Activated B cell treated with CpG ODN at 0.5 μM for 24 hours (primary cell): ENCODE measurements at regions not wholly inside any gene's neighbourhood (a gene's known extent, or its start where the extent isn't known, plus 50 kb on each side); places are given as distances from the start of the nearest gene placed in this dataset.

Experiments
- ATAC-seq: fragments of 200-7000 bp; cut with Tn5 transposase; one replicate; pipeline ENCODE4 v1.10.0; 2021; ENCODE audit warnings: low read depth, mild to moderate bottlenecking, moderate library complexity
- CTCF ChIA-PET: fragments of 350-600 bp; sonication (Branson Sonifier 250); formaldehyde crosslinking; loops from one replicate; lab custom pipeline; 2021; ENCODE audit warnings: antibody characterized with exemption; lab: Charles Lee
- POLR2A ChIA-PET: fragments of 350-600 bp; sonication (Branson Sonifier 250); formaldehyde crosslinking; loops from one replicate; lab custom pipeline; 2021; ENCODE audit warnings: antibody characterized with exemption; lab: Charles Lee
- DNase-seq: peaks from one replicate; pipeline ENCODE4 v3.0.0; 2022
- H3K27ac Mint-ChIP-seq: one replicate; pipeline ENCODE4 v1.8.0; 2020; ENCODE audit warnings: mixed read lengths
- H3K27me3 Mint-ChIP-seq: one replicate; pipeline ENCODE4 v1.8.0; 2021; ENCODE audit warnings: mixed read lengths
- H3K36me3 Mint-ChIP-seq: one replicate; pipeline ENCODE4 v1.8.0; 2021; ENCODE audit warnings: low read depth, mixed read lengths
- H3K4me1 Mint-ChIP-seq: one replicate; pipeline ENCODE4 v1.8.0; 2021; ENCODE audit warnings: mixed read lengths
- H3K4me3 Mint-ChIP-seq: one replicate; pipeline ENCODE4 v1.8.0; 2020; ENCODE audit warnings: mild to moderate bottlenecking, mixed read lengths
- H3K9me3 Mint-ChIP-seq: one replicate; pipeline ENCODE4 v1.8.0; 2020; ENCODE audit warnings: mixed read lengths
- intact Hi-C: fragments of 100-400 bp; cut with micrococcal nuclease; formaldehyde crosslinking; loops from one replicate; pipeline ENCODE4 v1.15.1; 2024
- TF ChIP-seq, protein P1 (sequence below): fragments of 200-600 bp; IDR thresholded peaks from one replicate; pipeline ENCODE4 v1.8.0; 2022; ENCODE audit warnings: antibody characterized with exemption, mild to moderate bottlenecking

DNA sequence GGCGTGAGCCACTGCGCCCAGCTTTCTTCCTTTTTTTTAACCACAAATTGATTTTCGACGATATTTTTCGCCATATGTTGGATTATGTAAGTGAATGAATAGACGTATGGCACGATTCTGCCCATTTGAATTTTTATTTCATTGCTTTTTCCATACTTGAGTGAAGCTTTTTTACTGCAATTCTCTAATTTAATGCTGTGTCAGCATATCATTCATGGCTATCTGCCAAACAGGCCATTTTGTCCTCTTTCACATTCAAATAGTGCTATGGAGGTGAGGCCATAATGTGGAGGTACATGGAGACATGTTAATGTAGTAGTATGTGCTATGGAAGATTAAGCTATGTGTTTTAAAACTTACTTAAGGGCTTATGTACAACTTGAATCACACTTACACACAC lies 152.1 kb upstream of the TUSC1 start:
- no peak for ATAC-seq
- Mint-ChIP-seq H3K27me3 (no peaks in the 10 kb centered on the region), H3K36me3 (no peaks in the 10 kb centered on the region), H3K4me3 (no peak overlapping the region), H3K4me1 (no peaks in the 10 kb centered on the region), H3K27ac (no peak overlapping the region), H3K9me3 (peaks cover 10% of the 10 kb centered on the region)
- ChIA-PET CTCF (no interaction called here), POLR2A (no interaction called here)
- no peak for DNase-seq
- TF ChIP-seq, protein P1, sequence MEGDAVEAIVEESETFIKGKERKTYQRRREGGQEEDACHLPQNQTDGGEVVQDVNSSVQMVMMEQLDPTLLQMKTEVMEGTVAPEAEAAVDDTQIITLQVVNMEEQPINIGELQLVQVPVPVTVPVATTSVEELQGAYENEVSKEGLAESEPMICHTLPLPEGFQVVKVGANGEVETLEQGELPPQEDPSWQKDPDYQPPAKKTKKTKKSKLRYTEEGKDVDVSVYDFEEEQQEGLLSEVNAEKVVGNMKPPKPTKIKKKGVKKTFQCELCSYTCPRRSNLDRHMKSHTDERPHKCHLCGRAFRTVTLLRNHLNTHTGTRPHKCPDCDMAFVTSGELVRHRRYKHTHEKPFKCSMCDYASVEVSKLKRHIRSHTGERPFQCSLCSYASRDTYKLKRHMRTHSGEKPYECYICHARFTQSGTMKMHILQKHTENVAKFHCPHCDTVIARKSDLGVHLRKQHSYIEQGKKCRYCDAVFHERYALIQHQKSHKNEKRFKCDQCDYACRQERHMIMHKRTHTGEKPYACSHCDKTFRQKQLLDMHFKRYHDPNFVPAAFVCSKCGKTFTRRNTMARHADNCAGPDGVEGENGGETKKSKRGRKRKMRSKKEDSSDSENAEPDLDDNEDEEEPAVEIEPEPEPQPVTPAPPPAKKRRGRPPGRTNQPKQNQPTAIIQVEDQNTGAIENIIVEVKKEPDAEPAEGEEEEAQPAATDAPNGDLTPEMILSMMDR = no peak
- intact Hi-C loops = no loop called here

DNA sequence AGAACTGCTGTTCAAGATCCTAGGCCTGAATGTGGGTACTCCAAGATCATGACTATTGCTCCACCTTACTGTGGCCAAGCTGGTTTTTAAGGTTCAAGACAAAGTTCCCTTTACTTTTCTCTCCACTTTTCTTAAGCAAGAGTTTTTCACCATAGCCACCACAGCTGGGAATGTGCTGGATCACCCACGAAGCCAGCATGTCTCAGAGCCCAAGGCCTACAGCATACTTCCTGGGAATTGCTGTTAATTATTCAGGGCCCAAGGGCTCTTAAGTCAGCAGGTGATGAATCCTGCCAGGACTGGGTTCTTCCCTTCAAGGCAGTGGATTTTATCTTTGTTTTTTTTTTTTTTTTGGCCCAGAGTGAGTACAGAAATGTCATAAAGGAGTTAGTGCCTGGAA lies 149.4 kb upstream of the TUSC1 start:
- intact Hi-C loops = no loop called here
- Mint-ChIP-seq H3K27ac (no peak overlapping the region), H3K9me3 (peaks cover 18% of the 10 kb centered on the region), H3K4me3 (no peak overlapping the region), H3K4me1 (no peaks in the 10 kb centered on the region), H3K36me3 (no peaks in the 10 kb centered on the region), H3K27me3 (no peaks in the 10 kb centered on the region)
- CTCF ChIA-PET = no interaction called here
- TF ChIP-seq, protein P1 = no peak
- POLR2A ChIA-PET = no interaction called here
- ATAC-seq = no peak
- no peak for DNase-seq

DNA sequence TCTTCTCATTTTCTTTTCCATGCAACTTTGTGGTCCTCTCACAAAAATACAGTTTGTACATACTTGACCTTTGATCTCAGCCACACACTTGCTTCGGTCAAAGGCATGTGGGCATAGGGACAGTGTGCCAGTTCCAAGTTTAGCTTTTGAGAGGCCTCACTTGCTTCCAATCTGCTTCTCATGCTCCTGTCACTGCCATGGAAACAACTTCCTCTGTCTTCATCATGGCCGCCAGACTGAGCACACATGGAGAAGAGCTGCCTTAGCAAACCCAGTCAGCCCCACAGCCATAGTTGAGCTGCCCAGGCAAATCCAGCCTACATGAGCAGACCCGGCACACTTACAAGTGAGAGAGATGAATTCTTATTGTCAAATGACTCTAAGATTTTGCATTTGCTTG lies 138.2 kb upstream of the TUSC1 start:
- TF ChIP-seq, protein P1 = no peak
- Mint-ChIP-seq H3K4me1 (no peaks in the 10 kb centered on the region), H3K27ac (no peak overlapping the region), H3K4me3 (no peak overlapping the region), H3K27me3 (no peaks in the 10 kb centered on the region), H3K36me3 (no peaks in the 10 kb centered on the region), H3K9me3 (no peaks in the 10 kb centered on the region)
- intact Hi-C loops = no loop called here
- ATAC-seq (no peak), DNase-seq (no peak)
- CTCF ChIA-PET = no interaction called here
- POLR2A ChIA-PET = no interaction called here

DNA sequence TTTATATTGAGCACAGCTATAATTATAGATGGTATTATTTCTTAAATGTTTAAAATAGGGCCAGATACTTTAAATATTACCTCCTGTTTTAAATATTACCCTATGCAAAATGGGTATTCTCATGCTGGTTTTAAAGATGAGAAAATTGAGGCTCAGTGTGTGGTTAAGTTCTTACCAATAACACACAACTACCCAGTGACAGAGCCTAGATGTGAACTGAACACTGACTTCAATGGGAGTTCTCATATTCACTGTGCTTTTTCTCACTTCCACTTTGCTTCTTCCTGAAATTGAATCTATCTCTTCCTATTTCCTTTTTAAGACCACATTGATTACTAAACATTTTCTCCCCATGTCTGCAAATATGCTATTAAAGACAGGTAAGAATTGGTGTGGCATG lies 135.8 kb upstream of the TUSC1 start:
- ChIA-PET CTCF (no interaction called here), POLR2A (no interaction called here)
- no peaks in the 10 kb centered on the region for H3K27me3 Mint-ChIP-seq
- ATAC-seq (no peak), DNase-seq (no peak)
- intact Hi-C loops = no loop called here
- no peaks in the 10 kb centered on the region for H3K4me1 Mint-ChIP-seq
- no peak overlapping the region for H3K27ac Mint-ChIP-seq
- H3K4me3 Mint-ChIP-seq = no peak overlapping the region
- no peaks in the 10 kb centered on the region for H3K36me3 Mint-ChIP-seq
- TF ChIP-seq, protein P1 = no peak
- peaks cover 5% of the 10 kb centered on the region for H3K9me3 Mint-ChIP-seq

DNA sequence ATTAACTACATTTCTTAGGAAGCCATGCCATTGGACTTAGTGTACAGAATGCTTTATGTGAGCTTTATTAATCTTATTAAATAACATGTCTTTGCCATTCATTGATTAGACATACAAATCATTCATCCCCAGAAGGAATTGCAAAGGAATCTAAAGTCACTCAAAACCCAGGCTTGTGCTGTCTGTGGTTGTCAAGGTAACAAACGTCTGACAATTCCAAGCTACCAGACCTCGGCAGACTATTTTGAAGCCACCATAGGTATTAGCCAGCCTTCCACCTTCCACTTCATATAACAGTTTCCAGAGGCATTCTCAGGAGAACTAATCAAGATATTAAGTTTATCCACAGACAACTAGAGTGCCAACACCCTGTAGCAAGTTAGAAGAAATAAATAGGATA lies 135.2 kb upstream of the TUSC1 start:
- Mint-ChIP-seq H3K4me1 (no peaks in the 10 kb centered on the region), H3K9me3 (peaks cover 7% of the 10 kb centered on the region), H3K4me3 (no peak overlapping the region), H3K36me3 (no peaks in the 10 kb centered on the region), H3K27ac (no peak overlapping the region), H3K27me3 (no peaks in the 10 kb centered on the region)
- CTCF ChIA-PET = interaction anchor here (0.6 kb wide), 1 partner anchor 18 kb away, joined by 3 read pairs; no protein-coding TSS in a partner anchor
- no peak for ATAC-seq
- TF ChIP-seq, protein P1 = no peak
- intact Hi-C loops = no loop called here
- DNase-seq = no peak
- POLR2A ChIA-PET = no interaction called here
